HG02798 (cell line): ENCODE measurements at regions not wholly inside any gene's neighbourhood (a gene's known extent, or its start where the extent isn't known, plus 50 kb on each side); places are given as distances from the start of the nearest gene placed in this dataset.
"Not testable (repeated sequence)": the region's sequence is repeated elsewhere in the genome, so short reads cannot be mapped to it uniquely, and the experiment has no call there.

Experiments used
- ATAC-seq: cut with Tn5 transposase; IDR thresholded peaks from one replicate; pipeline ENCODE4 v1.9.1; 2021; ENCODE audit warnings: mild to moderate bottlenecking; ENCODE audit not compliant: unreplicated experiment, poor library complexity

GRCh38 chr5:12936221-12936620, 1008.3 kb downstream of the DNAH5 start:
- no peak for ATAC-seq

GRCh38 chr5:12934722-12935121, 1009.8 kb downstream of the DNAH5 start:
- no peak for ATAC-seq

- ATAC-seq: no peak
Observed at GRCh38 chr5:12920527-12920926, 1016.3 kb upstream of the CTNND2 start.

GRCh38 chr5:12911156-12911555, 1006.9 kb upstream of the CTNND2 start:
- ATAC-seq: no peak

- no peak for ATAC-seq
Observed at GRCh38 chr5:12910641-12911040, 1006.4 kb upstream of the CTNND2 start.

- ATAC-seq: no peak
Observed at GRCh38 chr5:12902611-12903010, 998.4 kb upstream of the CTNND2 start.

GRCh38 chr5:12901696-12902095, 997.5 kb upstream of the CTNND2 start:
- no peak for ATAC-seq

- ATAC-seq: no peak
Observed at GRCh38 chr5:12896086-12896485, 991.8 kb upstream of the CTNND2 start.

GRCh38 chr5:12885018-12885417, 980.8 kb upstream of the CTNND2 start:
- ATAC-seq: no peak

- ATAC-seq: no peak
Observed at GRCh38 chr5:12883395-12883794, 979.1 kb upstream of the CTNND2 start.

- ATAC-seq: no peak
Observed at GRCh38 chr5:12876541-12877298, 972.5 kb upstream of the CTNND2 start.

GRCh38 chr5:12870872-12871539, 966.8 kb upstream of the CTNND2 start:
- ATAC-seq: no peak

GRCh38 chr5:12865529-12865928, 961.3 kb upstream of the CTNND2 start:
- no peak for ATAC-seq

- ATAC-seq: no peak
Observed at GRCh38 chr5:12861886-12862654, 957.8 kb upstream of the CTNND2 start.

- not testable (repeated sequence) for ATAC-seq
Observed at GRCh38 chr5:12856105-12856504, 951.9 kb upstream of the CTNND2 start.

GRCh38 chr5:12854386-12854785, 950.1 kb upstream of the CTNND2 start:
- no peak for ATAC-seq

GRCh38 chr5:12851761-12852160, 947.5 kb upstream of the CTNND2 start:
- ATAC-seq: no peak

GRCh38 chr5:12848709-12849108, 944.5 kb upstream of the CTNND2 start:
- no peak for ATAC-seq

GRCh38 chr5:12845549-12846159, 941.4 kb upstream of the CTNND2 start:
- no peak for ATAC-seq

GRCh38 chr5:12840972-12841371, 936.7 kb upstream of the CTNND2 start:
- ATAC-seq: no peak

- ATAC-seq: no peak
Observed at GRCh38 chr5:12837592-12837991, 933.3 kb upstream of the CTNND2 start.
